ENCODE measurements at regions not wholly inside any gene's neighbourhood (a gene's known extent, or its start where the extent isn't known, plus 50 kb on each side); places are given as distances from the start of the nearest gene placed in this dataset.

DNA sequence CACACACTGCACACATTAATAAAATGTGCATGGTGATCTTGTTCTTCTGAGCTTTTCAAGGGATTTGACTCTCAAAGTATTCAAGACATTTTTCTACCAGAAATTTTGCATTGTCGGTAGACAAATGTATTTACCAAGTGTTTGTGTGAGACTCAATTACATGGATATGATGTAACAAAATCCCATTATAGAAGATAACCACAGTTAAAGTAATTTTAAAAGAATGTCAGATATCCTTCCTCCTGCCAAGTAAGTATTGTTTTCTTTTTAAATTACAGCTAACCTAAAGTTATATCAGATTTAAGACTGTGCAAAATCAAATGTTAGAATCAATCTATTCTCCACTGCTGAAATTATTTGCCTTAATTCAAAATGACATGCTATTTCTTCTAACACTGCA lies 1344.5 kb upstream of the CHAC2 start:
- TF ChIP-seq, protein P1, sequence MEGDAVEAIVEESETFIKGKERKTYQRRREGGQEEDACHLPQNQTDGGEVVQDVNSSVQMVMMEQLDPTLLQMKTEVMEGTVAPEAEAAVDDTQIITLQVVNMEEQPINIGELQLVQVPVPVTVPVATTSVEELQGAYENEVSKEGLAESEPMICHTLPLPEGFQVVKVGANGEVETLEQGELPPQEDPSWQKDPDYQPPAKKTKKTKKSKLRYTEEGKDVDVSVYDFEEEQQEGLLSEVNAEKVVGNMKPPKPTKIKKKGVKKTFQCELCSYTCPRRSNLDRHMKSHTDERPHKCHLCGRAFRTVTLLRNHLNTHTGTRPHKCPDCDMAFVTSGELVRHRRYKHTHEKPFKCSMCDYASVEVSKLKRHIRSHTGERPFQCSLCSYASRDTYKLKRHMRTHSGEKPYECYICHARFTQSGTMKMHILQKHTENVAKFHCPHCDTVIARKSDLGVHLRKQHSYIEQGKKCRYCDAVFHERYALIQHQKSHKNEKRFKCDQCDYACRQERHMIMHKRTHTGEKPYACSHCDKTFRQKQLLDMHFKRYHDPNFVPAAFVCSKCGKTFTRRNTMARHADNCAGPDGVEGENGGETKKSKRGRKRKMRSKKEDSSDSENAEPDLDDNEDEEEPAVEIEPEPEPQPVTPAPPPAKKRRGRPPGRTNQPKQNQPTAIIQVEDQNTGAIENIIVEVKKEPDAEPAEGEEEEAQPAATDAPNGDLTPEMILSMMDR (conservative IDR thresholded peaks at IDR 0.05; ENCODE audit: low read depth, low read length) = no peak
- no peak for TF ChIP-seq EZH2 (IDR thresholded peaks at IDR 0.05; ENCODE audit: borderline replicate concordance, low read depth, low read length, poor library complexity, severe bottlenecking)
